Muscle of arm (tissue), 1 donor: ENCODE measurements at regions not wholly inside any gene's neighbourhood (a gene's known extent, or its start where the extent isn't known, plus 50 kb on each side); places are given as distances from the start of the nearest gene placed in this dataset.

ENCODE experiments used
- DNase-seq: peaks from one replicate; pipeline ENCODE4 v3.0.0-alpha.2; 2013

- DNase-seq, result no peak
Observed at GRCh38 chr3:6510713-6511112, 350.2 kb upstream of the GRM7 start.

- DNase-seq, result no peak
Observed at GRCh38 chr3:6512172-6512800, 348.6 kb upstream of the GRM7 start.

- no peak for DNase-seq
Observed at GRCh38 chr3:6516143-6516542, 344.8 kb upstream of the GRM7 start.

- no peak for DNase-seq
Observed at GRCh38 chr3:6516694-6517093, 344.2 kb upstream of the GRM7 start.

- DNase-seq, result no peak
Observed at GRCh38 chr3:6518709-6519345, 342.1 kb upstream of the GRM7 start.

- DNase-seq, result no peak
Observed at GRCh38 chr3:6521369-6522113, 339.4 kb upstream of the GRM7 start.

GRCh38 chr3:6522191-6522590, 338.7 kb upstream of the GRM7 start:
- peak; percentile 12 for DNase-seq

- no peak for DNase-seq
Observed at GRCh38 chr3:6523043-6523442, 337.9 kb upstream of the GRM7 start.

- no peak for DNase-seq
Observed at GRCh38 chr3:6524479-6524878, 336.4 kb upstream of the GRM7 start.

- no peak for DNase-seq
Observed at GRCh38 chr3:6526321-6526720, 334.6 kb upstream of the GRM7 start.

GRCh38 chr3:6526861-6527260, 334.1 kb upstream of the GRM7 start:
- DNase-seq, result no peak

GRCh38 chr3:6528951-6529350, 332.0 kb upstream of the GRM7 start:
- no peak for DNase-seq

- no peak for DNase-seq
Observed at GRCh38 chr3:6531153-6531552, 329.8 kb upstream of the GRM7 start.

GRCh38 chr3:6532101-6532500, 328.8 kb upstream of the GRM7 start:
- DNase-seq, result no peak

- DNase-seq, result no peak
Observed at GRCh38 chr3:6540981-6541380, 319.9 kb upstream of the GRM7 start.

GRCh38 chr3:6542795-6543194, 318.1 kb upstream of the GRM7 start:
- DNase-seq, result no peak

GRCh38 chr3:6549296-6549695, 311.6 kb upstream of the GRM7 start:
- DNase-seq, result no peak

GRCh38 chr3:6551165-6551564, 309.8 kb upstream of the GRM7 start:
- DNase-seq, result no peak

GRCh38 chr3:6560259-6560658, 300.7 kb upstream of the GRM7 start:
- no peak for DNase-seq

- no peak for DNase-seq
Observed at GRCh38 chr3:6567241-6567640, 293.7 kb upstream of the GRM7 start.

GRCh38 chr3:6568999-6569493, 291.9 kb upstream of the GRM7 start:
- no peak for DNase-seq

GRCh38 chr3:6571448-6571847, 289.5 kb upstream of the GRM7 start:
- DNase-seq, result no peak

GRCh38 chr3:6577584-6577983, 283.3 kb upstream of the GRM7 start:
- no peak for DNase-seq
